ENCODE measurements at regions not wholly inside any gene's neighbourhood (a gene's known extent, or its start where the extent isn't known, plus 50 kb on each side); places are given as distances from the start of the nearest gene placed in this dataset.

GRCh38 chr2:23077596-23077995 is 307.4 kb upstream of the KLHL29 start:
- TF ChIP-seq CTCF (IDR thresholded peaks at IDR 0.05 in 4 of 5, conservative IDR thresholded peaks at IDR 0.05 in 1 of 5), result no peak
- TF ChIP-seq POLR2A (IDR thresholded peaks at IDR 0.05), result no peak

Measured in gastrocnemius medialis (tissue), 4 donors.